WTC11 (cell line): ENCODE measurements at regions not wholly inside any gene's neighbourhood (a gene's known extent, or its start where the extent isn't known, plus 50 kb on each side); places are given as distances from the start of the nearest gene placed in this dataset.

Experiments
- CTCF ChIP-seq: fragments of 200-600 bp; IDR thresholded peaks from 2 replicates; pipeline ENCODE4 v1.8.0; 2022; ENCODE audit warnings: antibody characterized with exemption
- JUN ChIP-seq: sonication (generic); formaldehyde crosslinking; IDR thresholded peaks from 2 replicates; pipeline ENCODE4 v1.8.0; 2023; ENCODE audit warnings: mild to moderate bottlenecking, missing genetic modification reagents
- NFE2L1 ChIP-seq: sonication (generic); formaldehyde crosslinking; IDR thresholded peaks from 2 replicates; pipeline ENCODE4 v1.8.1; 2023; ENCODE audit warnings: missing genetic modification reagents
- PRDM15 ChIP-seq: sonication (generic); formaldehyde crosslinking; IDR thresholded peaks from 2 replicates; pipeline ENCODE4 v1.8.0; 2022; ENCODE audit warnings: missing genetic modification reagents
- USF1 ChIP-seq: sonication (generic); formaldehyde crosslinking; IDR thresholded peaks from 2 replicates; pipeline ENCODE4 v1.8.0; 2022; ENCODE audit warnings: mild to moderate bottlenecking, missing genetic modification reagents
- ZNF416 ChIP-seq: fragments of 250-450 bp; sonication (Bioruptor Pico); IDR thresholded peaks from 2 replicates; pipeline ENCODE4 v1.9.0; 2021; ENCODE audit warnings: mild to moderate bottlenecking, inconsistent platforms
- ZNF425 ChIP-seq: fragments of 250-450 bp; sonication (Bioruptor Pico); conservative IDR thresholded peaks from 2 replicates; pipeline ENCODE4 v1.9.0; 2021; ENCODE audit warnings: mild to moderate bottlenecking

GRCh38 chr1:212212343-212212742 is 72.9 kb upstream of the PPP2R5A start:
- no peak for TF ChIP-seq ZNF416 (CRISPR knock-in tag)
- TF ChIP-seq JUN (CRISPR knock-in tag) = no peak
- no peak for TF ChIP-seq CTCF
- TF ChIP-seq USF1 = no peak
- TF ChIP-seq PRDM15 (CRISPR knock-in tag) = no peak
- TF ChIP-seq ZNF425 = no peak
- no peak for TF ChIP-seq NFE2L1 (CRISPR knock-in tag)
